OCI-LY3 (cell line): ENCODE measurements at regions not wholly inside any gene's neighbourhood (a gene's known extent, or its start where the extent isn't known, plus 50 kb on each side); places are given as distances from the start of the nearest gene placed in this dataset.

Experiments used
- EZH2phosphoT487 ChIP-seq: fragments of 200-600 bp; shearing (Covaris generic); IDR thresholded peaks from 2 replicates; pipeline ENCODE4 v1.6.1; 2018; ENCODE audit warnings: antibody characterized with exemption, mixed run types, low read depth
- TF ChIP-seq, protein P1 (sequence below): fragments of 200-600, 300-600 bp; sonication (generic); IDR thresholded peaks from 2 replicates; pipeline ENCODE4 v1.5.1; 2014; ENCODE audit warnings: antibody characterized with exemption, low read length, low read depth

DNA sequence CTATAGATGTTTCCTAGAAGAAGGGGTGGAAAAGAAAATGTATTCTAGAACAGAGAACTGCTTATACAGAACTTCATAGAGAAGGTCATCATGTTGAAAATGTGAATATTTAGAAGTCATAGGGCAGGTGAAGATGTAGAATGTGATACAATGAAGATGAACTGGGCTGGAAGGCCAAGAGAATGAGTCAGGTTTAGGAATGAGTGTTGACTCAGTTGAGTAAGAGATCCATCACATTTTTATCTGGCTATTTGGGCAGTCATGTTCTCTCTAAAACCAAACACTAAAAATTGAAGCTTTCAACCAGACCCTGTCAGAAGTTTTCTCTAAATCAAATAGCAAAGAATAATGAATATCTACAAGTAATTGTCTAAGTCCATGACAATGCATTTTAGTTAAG is 660.5 kb downstream of the KCNJ2 start:
- TF ChIP-seq, protein P1, sequence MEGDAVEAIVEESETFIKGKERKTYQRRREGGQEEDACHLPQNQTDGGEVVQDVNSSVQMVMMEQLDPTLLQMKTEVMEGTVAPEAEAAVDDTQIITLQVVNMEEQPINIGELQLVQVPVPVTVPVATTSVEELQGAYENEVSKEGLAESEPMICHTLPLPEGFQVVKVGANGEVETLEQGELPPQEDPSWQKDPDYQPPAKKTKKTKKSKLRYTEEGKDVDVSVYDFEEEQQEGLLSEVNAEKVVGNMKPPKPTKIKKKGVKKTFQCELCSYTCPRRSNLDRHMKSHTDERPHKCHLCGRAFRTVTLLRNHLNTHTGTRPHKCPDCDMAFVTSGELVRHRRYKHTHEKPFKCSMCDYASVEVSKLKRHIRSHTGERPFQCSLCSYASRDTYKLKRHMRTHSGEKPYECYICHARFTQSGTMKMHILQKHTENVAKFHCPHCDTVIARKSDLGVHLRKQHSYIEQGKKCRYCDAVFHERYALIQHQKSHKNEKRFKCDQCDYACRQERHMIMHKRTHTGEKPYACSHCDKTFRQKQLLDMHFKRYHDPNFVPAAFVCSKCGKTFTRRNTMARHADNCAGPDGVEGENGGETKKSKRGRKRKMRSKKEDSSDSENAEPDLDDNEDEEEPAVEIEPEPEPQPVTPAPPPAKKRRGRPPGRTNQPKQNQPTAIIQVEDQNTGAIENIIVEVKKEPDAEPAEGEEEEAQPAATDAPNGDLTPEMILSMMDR, result no peak
- TF ChIP-seq EZH2phosphoT487, result no peak
